Vagina (tissue), 2 donors: ENCODE measurements at regions not wholly inside any gene's neighbourhood (a gene's known extent, or its start where the extent isn't known, plus 50 kb on each side); places are given as distances from the start of the nearest gene placed in this dataset.

ENCODE experiments used
- POLR2A ChIP-seq, 2 donors: fragments of 450-650 bp; IDR thresholded peaks; one replicate each; pipeline ENCODE4 v1.6.1; 2017; ENCODE audit warnings: antibody characterized with exemption in 2 of 2, mild to moderate bottlenecking in 2 of 2, moderate library complexity in 2 of 2
- POLR2AphosphoS5 ChIP-seq, 2 donors: sonication (generic); formaldehyde crosslinking; IDR thresholded peaks; one replicate each; pipeline ENCODE4 v1.9.0; 2017; ENCODE audit warnings: antibody characterized with exemption in 2 of 2, mild to moderate bottlenecking in 2 of 2, low read depth in 1 of 2; ENCODE audit not compliant: insufficient read depth in 1 of 2
- TF ChIP-seq, protein P1 (sequence below), 3 experiments: fragments of 450-650 bp in 2 of 3; fragments of 200-600 bp in 1 of 3; sonication (generic) in 1 of 3; IDR thresholded peaks; one replicate each; pipeline ENCODE4 v1.5.1; 2017 to 2019; ENCODE audit warnings: antibody characterized with exemption in 3 of 3, mild to moderate bottlenecking in 2 of 3, moderate library complexity in 2 of 3

DNA sequence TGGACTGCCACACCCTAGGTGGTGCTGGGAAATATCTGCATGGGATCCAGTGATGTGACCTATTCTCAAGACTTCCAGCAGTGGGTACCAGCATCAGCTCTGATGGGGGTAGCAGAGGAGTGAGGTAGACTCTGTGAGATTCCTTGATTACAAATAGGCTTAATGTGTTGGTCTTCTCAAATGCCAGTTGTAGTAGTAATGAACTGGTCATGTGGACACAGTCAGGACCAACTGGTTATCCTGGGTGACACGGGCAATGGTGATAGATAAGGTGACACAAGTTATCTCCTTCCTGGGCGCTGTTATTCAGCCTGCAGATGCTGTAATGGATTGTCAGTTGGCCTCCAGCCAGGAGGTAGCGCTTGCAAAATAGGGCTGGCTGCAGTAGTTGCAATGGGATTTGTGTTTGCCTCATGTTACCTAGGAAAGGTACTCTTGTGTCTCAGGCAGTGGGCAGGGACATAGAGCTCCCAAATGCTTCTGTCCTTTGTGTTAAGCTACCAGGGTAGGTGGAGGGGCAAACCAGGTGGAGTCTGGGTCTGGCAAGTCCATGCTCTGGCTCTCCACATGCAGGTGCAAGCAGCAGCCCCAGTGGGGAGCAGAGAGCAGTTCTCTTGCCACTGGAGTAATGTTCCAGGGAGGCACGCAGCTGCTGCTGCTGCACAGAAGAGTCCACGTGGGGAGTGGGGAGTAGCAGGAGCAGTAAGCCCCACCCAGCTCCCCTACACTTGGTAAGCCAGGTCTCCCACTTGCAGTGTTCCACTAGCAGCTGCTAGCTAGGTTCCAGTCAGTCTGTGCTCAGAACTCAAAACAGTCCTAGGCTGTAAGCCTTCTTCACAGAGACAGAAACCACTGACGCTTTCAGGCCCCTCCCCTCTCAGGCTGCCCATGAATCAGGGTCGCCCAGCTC, 505.4 kb upstream of the DDX18 start:
- TF ChIP-seq, protein P1, sequence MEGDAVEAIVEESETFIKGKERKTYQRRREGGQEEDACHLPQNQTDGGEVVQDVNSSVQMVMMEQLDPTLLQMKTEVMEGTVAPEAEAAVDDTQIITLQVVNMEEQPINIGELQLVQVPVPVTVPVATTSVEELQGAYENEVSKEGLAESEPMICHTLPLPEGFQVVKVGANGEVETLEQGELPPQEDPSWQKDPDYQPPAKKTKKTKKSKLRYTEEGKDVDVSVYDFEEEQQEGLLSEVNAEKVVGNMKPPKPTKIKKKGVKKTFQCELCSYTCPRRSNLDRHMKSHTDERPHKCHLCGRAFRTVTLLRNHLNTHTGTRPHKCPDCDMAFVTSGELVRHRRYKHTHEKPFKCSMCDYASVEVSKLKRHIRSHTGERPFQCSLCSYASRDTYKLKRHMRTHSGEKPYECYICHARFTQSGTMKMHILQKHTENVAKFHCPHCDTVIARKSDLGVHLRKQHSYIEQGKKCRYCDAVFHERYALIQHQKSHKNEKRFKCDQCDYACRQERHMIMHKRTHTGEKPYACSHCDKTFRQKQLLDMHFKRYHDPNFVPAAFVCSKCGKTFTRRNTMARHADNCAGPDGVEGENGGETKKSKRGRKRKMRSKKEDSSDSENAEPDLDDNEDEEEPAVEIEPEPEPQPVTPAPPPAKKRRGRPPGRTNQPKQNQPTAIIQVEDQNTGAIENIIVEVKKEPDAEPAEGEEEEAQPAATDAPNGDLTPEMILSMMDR (IDR thresholded peaks at IDR 0.05): no peak
- TF ChIP-seq POLR2A (IDR thresholded peaks at IDR 0.05): no peak
- no peak for TF ChIP-seq POLR2AphosphoS5 (IDR thresholded peaks at IDR 0.05; ENCODE audit: insufficient read depth in 1 of 2, low read depth in 1 of 2)
